DMS 273 (cell line): ENCODE measurements at regions not wholly inside any gene's neighbourhood (a gene's known extent, or its start where the extent isn't known, plus 50 kb on each side); places are given as distances from the start of the nearest gene placed in this dataset.

Experiments
- DNase-seq: peaks from one replicate; lab custom pipeline; 2025; ENCODE audit not compliant: unreplicated experiment; lab: John Stamatoyannopoulos, UW

DNA sequence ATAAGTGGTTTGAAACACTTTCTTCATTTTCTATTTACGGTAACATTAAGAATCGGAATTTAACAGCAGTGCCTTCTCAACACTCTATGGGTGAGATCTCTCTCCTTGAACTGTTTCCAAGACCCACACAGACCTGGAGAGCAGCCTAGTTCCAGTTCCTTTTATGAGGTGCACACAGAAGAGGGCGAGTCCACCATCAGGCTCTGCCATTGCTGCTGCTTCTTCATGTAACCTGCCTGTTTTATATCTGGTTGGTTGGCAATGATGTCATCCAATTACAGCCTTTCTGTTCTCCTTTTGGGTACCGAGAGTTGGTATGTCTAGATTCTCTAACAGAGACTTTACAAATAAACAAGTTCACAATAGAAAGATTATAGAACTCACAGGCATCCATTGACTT is 225.7 kb downstream of the UTP18 start:
- DNase-seq: no peak

DNA sequence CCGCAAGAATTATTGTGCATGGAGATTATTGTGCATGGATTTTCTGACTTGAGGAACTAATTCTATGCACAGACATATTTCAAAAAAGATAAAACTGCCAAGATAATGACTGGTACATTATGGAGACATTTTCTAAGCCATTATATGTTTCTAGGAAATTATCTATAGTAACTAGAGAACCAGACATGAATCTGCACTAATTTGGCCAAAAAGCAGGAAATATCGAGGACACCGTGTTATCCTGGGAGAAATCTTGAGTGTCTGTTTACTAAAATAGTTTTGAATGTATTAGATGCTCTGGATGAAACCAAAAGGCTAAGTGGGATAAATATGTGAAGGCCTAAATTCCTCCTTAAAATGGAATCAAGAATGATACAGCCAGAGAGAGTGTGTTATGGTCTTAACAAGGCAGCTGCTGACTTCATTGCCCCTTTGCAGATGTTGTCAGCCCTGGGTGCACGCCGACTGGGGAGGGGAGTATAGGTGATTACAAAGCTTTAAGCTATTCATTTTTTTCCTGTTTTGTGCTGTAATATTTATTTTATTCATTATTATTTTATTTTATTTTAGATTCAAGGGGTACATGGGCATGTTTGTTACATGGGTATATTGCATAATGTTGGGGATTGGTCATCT is 226.7 kb downstream of the UTP18 start:
- DNase-seq: no peak

DNA sequence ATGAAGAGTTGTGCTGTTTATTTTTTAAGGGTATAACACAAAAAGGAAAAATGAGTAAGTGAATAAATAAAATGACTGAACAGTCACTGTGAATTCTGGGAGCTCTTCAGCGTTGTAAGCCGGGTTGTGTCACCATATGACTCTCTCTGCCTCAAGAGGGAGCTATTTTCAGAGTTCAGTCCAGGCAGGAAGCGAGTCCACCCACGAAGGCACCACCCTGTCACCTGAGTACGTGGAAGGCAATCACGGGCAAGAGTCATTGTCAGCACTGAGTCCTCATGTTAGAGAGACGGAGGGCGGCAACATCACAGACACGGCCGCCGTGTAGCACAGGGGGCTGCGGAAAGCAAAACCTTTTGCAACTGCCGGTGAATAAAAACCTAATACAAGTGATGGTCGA is 227.6 kb downstream of the UTP18 start:
- DNase-seq: peak; percentile 35

DNA sequence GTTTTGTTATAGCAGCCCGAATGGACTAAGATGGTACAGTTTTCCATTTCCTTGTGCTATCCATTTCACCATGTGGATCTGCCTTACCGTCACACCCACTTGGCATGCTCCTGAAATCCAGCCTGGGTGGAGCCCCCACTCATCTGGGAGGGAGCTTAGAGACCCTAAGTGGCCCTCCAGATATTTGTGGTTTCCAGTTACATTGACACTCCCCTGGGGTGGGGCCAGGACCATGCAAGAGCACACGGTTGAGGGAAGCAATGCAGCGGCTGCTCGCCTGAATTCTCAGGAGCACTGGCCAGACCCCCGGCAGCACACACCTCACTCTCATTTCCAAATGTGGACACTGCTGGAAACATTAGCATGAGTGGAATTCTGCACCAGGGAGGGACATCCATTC is 231.1 kb downstream of the UTP18 start:
- DNase-seq: no peak

DNA sequence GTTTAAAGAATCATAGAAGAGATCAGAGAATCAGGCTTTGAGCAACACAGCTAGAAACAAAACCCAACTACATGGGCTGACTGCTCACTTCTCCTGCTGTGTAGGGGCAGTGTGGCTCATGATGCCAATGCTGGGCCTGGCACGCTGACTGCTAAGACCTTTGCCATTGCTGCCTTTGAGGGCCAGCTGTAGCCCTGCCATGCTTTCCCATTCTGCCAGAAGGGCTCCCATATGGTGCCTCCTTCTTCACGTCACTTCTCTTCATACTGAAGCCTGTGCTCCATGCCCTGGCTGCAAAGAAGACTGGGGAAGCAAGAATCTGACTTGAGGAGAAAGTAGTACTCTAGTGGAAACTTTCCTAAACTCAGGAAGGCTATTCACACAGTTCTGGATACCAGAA is 232.9 kb downstream of the UTP18 start:
- peak; percentile 30 for DNase-seq

DNA sequence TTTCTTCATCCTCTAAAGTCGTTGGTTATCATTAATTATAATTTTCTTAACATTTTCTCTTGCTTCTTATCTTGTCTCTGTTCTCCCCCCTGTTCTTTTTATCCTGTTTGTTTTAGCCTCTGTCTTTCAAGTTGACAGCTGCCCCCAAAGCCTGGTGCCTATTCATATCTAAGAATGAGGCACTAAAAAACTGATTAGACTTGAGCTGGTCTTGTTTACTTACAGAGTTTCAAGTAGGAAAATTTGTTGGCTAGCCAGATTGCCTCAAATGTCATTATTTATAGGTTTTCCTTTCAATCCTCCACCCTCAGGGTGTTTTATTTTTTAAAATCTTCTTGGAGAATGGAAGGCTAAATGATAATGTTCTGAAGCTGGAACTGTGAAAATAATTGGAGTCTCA is 236.0 kb downstream of the UTP18 start:
- DNase-seq: peak; percentile 17

DNA sequence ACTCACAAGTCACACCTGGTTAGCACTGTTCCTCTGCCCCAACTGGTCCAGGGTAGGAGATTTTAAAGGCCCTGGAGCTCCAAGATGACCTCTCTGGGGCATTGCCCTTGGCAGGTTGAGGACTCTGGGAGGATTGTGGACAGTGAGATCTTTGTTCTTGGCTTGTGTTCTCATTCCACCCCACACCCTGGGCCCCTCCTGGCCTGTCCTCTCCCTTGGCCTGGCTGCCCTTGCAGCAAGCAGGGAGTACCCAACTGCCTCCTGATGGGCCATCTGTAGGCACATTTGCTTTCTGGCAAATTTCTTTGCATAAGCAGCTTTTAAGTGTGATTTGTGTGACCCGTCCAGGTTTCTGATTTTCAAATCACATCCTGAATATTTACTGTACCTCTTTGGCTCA is 239.6 kb downstream of the UTP18 start:
- peak; percentile 46 for DNase-seq

DNA sequence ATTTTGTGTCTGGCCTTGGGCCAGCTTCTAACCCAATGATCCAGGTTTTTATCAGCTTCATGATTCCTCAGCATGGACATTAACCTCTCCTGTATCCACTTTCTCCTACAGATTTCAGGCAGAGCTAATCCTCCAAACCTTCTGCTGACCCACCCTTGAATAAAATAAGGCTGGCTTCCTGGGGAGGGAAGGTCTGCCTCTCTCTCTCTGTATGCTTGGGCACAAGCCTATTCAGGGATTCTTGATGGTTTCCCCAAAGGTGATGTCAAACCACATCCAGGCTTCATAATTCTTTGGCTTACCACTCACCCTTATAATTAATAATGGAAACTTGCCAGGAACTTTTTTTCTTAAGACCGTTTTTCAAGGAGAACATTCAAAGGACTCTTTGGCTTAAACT is 240.1 kb downstream of the UTP18 start:
- peak; percentile 44 for DNase-seq

DNA sequence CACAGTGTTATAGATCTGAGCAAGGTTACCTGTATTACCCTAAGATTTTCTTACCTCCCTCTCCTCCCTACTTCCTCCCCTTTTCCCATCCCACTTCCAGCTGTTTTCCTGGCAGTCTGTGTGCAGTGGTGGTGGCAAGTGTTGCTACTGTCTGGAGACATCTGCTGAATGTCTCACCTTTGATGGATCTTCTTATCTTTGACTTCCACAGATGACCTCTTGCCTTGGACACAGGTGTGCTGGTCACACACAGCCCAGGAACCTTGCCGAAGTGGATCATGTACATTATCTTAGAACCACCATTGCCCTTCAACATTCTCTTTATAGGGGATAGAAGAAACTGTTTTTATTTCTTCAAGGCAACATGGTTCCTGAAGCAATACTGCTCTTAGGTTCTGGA is 245.1 kb downstream of the UTP18 start:
- DNase-seq: no peak

DNA sequence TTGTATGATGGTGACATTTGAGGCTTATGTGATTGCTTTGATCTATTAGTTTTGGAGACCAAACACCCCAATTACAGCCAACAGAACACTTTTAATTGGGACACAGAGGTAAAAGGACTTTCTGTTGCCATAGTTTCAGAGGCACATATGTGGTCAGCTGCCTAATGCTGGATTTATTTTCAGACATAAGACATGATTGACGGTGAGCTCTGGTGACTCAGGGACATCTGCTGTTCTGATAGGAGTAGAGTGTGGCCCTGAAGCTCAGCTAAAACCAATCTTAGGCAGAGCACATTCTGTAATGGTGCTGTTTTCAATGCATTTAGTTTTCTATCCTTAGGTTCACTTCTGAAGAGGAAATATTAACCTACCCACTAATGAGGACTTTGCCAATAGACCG is 247.1 kb downstream of the UTP18 start:
- peak; percentile 38 for DNase-seq

DNA sequence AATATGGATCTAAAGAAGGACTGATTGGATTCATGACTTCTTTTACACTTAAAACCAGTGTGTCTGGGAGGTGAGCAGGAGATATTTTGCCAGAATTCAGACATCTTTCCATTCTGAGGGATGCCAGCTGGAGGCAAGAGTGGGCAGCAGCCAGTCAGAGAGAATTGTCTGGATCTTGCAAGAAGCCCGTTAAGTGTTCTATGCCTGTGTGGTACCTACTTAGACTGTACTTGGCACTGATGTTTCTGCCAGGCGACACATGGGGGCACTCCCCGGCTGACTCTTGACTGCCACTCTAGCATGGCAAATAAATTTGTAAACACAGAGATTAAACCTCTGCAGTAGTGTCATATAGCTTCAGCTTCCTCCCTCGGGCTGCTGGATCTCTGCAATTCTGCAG is 247.7 kb downstream of the UTP18 start:
- peak; percentile 38 for DNase-seq

DNA sequence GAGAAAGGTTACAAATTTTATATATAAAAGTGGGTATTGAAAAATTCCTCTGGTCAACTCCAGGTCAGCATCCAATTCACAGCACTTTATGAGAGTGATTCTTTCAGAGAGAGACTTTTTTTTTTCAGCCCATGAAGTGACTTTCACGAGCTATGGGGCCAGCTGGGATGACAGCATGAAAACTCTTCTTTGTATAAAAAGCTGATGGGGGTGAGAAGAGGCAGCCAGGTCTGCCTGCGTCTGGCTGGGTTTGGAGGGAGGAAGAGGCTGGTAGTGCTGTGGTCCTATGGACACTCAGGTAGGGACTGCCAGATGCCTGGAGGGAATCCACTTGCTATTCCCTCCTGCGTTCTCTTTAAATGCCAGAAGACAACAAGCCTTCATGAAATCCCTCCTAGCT is 250.6 kb downstream of the UTP18 start:
- DNase-seq: no peak

DNA sequence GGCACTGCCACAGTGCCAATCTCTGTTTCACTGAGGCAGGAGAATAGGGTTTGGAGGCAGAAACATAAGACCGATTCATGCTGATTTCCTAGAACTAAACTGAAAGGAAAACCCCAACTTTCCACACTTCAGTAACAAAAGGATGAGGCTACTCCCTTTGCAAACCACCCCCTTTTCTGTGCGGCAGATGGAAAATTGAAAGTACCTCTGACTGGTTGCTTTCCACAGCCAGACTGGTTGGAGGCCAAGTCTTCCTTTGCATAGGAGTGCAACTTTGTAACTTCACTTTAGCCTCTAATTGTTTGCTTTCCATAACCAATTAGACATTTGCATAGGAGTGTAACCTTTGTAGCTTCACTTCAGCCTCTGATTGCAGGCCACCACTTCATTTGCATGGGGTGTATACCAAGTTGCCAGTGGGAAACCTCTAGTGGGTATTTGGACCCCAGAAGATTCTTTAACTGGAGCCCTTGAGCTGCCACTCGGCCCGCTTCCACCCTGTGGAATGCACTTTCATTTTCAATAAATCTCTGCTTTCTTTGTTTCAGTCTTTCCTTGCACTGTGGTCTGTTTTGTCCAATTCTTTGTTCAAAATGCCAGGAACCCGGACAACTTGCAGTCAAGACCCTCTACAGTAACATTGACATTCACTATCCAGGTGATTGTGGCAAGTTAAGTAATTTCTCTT is 252.0 kb downstream of the UTP18 start:
- no peak for DNase-seq

DNA sequence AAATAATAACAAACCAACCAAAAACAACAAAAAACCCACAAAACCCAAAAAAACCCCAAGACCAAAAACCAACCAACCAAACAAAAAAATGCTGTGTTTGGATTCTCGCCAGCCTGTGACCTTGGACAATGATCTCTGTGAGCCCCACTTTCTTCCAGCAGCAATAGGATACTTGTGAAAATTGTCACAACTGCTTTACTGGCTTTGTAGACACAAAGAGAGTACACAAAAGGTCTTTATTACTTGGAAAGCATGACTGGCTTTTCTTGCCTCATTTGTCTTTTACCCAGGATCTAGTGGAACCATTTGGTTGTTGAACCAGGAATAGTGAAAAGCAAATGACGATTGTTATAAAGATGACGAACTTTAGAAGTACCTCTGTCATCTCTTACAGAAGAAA is 256.6 kb downstream of the UTP18 start:
- no peak for DNase-seq

DNA sequence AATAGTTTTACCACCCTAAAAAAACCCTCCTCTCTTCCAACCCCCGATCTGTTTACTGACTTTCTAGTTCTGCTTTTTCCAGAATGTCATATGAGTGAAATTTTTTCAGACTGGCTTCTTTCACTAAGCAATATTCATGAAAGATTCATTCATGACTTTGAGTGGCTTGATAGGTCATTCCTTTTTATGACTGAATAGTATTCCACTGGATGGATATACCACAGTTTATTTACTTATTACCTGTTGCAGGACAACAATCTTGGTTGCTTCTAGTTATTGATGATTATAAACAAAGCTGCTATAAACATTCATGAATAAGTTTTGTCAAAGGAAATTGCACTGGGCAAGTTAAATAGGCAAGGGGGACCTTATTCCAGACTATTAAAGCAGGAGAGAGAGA is 264.2 kb downstream of the UTP18 start:
- no peak for DNase-seq

DNA sequence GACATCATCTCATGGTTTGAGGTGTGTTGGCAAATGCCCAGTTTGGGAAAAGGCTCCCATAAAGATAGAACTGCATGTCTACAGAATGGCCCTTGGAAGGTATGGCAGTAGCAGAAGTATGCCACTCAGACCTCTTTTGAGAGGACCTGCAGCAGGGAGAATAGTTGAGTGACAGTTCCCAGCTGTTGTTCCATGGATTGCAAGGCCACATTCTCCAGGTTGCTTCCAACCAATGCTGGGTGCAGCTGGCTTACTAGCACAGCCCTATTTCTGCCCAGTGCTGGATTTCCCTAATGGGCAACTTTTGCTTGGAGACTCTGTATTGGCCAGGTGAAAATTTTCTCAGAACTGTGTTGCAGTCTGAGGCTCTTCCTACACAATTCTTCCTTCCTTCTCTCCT is 266.2 kb downstream of the UTP18 start:
- DNase-seq: no peak

DNA sequence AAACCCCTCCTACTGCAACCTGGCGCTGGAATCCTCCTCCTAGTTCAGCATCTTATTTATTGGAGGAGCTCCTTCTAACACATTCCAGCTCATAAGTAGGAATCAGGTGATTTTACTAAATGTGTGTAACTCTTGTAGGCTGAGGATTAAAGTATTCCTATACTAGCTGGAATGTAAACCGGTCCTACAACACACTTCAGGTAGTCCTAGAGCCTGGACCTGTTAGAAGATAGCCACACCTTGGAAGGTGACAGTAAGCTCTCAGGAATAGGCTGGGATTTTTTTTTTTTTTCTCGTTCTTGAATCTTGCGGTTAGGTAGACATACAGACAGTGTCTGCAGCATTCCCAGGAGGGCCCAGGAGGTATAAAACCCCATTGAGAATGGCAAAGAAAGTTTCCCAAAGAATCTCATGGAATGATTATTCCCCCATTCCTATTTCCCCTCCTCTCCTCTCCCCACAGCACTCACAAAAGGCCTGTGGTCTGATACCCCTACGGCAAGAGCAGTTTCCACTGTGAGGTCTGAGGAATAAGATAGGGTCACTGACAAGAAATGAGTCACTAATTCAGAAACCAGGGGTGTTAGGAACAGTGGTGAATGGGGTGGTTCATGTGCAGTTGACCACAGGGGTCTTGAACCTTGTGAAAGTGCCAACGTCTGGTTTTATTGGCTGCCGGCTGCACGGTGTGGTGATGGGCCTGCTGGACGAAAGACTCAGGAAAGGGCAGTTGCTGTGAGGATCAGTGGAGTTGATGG is 267.1 kb downstream of the UTP18 start:
- DNase-seq: no peak

DNA sequence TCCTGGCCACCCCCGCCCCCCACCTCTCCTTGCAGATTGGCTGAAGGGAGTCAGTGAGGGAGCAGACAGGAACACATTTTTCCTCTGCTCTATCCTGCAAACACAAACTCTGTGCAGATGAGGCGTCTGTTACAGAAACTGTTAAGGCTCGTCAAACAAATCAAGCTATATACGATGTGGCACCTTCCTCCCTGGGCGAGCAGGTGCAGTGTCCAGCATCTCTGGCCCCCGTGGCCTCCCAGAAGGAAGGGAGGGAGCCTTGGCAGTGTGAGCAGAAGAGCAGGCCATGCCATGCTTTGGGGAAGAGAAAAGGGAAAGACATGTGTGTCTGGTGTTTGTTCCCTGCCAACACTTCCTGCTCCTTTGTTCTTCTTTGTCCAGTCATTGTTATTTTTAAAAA is 267.8 kb downstream of the UTP18 start:
- no peak for DNase-seq

DNA sequence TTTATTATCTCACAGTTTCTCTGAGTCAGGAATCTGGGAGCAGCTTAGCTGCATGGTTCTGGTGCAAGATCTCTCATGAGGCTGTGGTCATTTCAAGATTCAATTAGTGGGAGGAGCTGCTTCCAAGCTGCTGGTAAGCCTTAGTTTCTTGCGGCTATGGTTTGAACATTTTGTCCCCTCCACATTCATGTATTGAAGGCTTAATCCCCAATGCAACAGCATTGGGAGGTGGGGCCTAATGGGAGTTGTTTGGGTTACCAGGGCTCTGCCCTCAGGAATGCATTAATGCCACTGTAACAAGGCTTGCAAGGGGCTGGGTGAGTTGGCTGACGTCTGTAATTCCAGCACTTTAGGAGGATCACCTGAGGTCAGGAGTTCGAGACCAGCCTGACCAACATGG is 272.9 kb downstream of the UTP18 start:
- no peak for DNase-seq

DNA sequence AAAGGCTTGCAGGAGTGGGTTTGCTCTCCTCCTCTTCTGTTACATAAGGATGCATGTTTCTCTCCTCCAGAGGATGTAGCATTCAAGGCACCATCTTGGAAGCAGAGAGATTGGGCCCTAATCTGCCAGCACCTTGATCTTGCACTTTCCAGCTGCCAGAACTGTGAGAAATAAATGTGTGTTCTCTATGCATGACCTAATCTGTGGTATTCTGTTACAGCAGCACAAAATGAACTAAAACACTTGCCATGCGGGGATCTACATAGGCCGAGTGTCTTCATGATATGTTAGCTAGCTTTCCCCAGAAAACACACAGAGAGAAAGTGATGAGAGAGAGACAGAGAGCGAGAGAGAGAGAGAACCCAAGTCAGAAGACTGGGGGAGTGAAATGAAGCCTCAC is 273.5 kb downstream of the UTP18 start:
- no peak for DNase-seq

DNA sequence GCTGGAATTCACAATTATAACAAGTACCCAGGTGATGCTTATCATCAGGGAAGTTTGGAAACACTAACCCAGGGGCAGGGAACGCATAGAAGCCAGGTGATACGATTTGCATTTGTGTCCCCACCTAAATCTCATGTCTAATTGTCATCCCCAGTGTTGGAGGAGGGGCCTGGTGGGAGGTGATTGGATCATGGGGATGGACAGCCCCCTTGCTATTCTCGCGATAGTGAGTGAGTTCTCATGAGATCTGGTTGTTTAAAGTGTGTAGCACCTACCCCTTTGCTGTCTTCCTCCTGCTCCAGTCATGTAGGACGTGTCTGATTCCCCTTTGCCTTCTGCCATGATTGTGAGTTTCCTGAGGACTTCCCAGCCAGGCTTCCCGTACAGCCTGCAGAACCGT is 276.3 kb downstream of the UTP18 start:
- no peak for DNase-seq

DNA sequence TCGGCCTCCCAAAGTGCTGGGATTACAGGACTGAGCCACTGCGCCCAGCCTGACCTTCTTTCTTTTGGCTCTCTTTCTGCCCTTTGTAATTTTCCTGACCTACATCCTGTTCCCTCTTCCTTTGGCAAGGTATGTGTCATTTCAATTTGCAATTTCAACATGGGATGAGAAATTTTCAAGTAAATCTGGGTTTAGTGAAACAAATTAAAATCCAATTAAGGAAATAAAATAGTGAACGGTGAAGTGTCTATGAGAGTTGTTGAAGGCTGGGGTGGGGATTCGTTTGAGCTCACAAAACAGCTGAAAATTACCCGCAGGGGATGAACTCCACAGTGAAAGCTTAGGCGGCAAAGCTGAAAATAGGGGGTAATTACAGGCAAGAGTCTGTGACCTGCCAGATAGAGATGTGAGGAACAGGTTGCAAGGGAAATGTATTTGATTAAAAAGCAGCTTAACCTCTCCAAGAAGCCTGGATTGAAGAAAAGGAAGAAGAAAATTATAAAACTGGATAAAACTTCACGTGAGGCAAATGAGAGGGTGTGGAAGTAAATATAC is 277.7 kb downstream of the UTP18 start:
- no peak for DNase-seq
